ENCODE measurements at regions not wholly inside any gene's neighbourhood (a gene's known extent, or its start where the extent isn't known, plus 50 kb on each side); places are given as distances from the start of the nearest gene placed in this dataset.

DNA sequence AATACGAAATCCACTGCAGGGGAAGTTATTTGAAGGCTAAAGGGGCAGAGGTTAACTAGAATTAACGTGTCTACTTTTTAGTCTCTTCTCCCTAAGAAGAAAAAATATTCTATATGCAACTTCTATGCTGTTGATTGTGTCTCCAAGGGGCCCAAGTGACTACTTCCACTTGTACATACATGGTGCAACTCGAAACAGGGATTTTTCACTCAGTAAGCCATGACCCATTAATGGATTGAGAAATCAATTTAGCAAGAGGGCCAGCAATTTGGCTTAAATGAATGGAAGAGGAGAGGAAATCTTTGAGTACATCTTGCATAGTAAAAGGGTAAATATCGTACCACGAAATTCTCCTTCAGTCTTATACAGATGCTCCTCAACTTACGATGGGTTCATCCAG is 151.1 kb upstream of the HES1 start:
- TF ChIP-seq, protein P1, sequence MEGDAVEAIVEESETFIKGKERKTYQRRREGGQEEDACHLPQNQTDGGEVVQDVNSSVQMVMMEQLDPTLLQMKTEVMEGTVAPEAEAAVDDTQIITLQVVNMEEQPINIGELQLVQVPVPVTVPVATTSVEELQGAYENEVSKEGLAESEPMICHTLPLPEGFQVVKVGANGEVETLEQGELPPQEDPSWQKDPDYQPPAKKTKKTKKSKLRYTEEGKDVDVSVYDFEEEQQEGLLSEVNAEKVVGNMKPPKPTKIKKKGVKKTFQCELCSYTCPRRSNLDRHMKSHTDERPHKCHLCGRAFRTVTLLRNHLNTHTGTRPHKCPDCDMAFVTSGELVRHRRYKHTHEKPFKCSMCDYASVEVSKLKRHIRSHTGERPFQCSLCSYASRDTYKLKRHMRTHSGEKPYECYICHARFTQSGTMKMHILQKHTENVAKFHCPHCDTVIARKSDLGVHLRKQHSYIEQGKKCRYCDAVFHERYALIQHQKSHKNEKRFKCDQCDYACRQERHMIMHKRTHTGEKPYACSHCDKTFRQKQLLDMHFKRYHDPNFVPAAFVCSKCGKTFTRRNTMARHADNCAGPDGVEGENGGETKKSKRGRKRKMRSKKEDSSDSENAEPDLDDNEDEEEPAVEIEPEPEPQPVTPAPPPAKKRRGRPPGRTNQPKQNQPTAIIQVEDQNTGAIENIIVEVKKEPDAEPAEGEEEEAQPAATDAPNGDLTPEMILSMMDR (IDR thresholded peaks at IDR 0.05): no peak
- no peak for TF ChIP-seq POLR2A (IDR thresholded peaks at IDR 0.05)
- no peak for TF ChIP-seq EP300 (IDR thresholded peaks at IDR 0.05)
